GM23338 (cell line): ENCODE measurements at regions not wholly inside any gene's neighbourhood (a gene's known extent, or its start where the extent isn't known, plus 50 kb on each side); places are given as distances from the start of the nearest gene placed in this dataset.

ENCODE experiments used
- ATAC-seq: fragments of 200-7000 bp; cut with Tn5 transposase; 3 replicates; pipeline ENCODE4 v1.9.1; 2020
- DNase-seq: peaks from one replicate; pipeline ENCODE4 v3.0.0-alpha.2; 2015; ENCODE audit warnings: low spot score
- H2AFZ ChIP-seq: fragments of 200-600 bp; sonication (generic); 2 replicates; pipeline ENCODE4 v1.8.0; 2016; ENCODE audit warnings: antibody characterized with exemption, mild to moderate bottlenecking, moderate library complexity
- H3F3A ChIP-seq: fragments of 200-600 bp; sonication (generic); replicated peaks from 2 replicates; pipeline ENCODE4 v1.8.0; 2017; ENCODE audit warnings: antibody characterized with exemption, mixed run types, low read depth
- H3K27ac ChIP-seq: fragments of 200-600 bp; sonication (generic); 2 replicates; pipeline ENCODE4 v1.6.1; 2016; ENCODE audit warnings: low read depth
- H3K27me3 ChIP-seq: fragments of 200-600 bp; sonication (generic); 2 replicates; pipeline ENCODE4 v1.8.0; 2016; ENCODE audit warnings: mild to moderate bottlenecking, mixed run types, moderate library complexity; ENCODE audit not compliant: insufficient read depth
- H3K36me3 ChIP-seq: fragments of 200-600 bp; sonication (generic); 2 replicates; pipeline ENCODE4 v1.8.0; 2016; ENCODE audit warnings: mild to moderate bottlenecking; ENCODE audit not compliant: insufficient read depth
- H3K4me1 ChIP-seq: fragments of 200-600 bp; sonication (generic); 2 replicates; pipeline ENCODE4 v1.8.0; 2016; ENCODE audit warnings: mild to moderate bottlenecking, moderate library complexity; ENCODE audit not compliant: insufficient read depth
- H3K4me2 ChIP-seq: fragments of 200-600 bp; sonication (generic); 2 replicates; pipeline ENCODE4 v1.7.1; 2017; ENCODE audit warnings: mixed run types
- H3K4me3 ChIP-seq: fragments of 200-600 bp; sonication (generic); 2 replicates; pipeline ENCODE4 v1.6.1; 2016; ENCODE audit warnings: mixed run types
- H3K79me2 ChIP-seq: fragments of 200-600 bp; sonication (generic); replicated peaks from 2 replicates; pipeline ENCODE4 v1.8.0; 2017; ENCODE audit warnings: mild to moderate bottlenecking; ENCODE audit not compliant: insufficient read depth
- H3K9me2 ChIP-seq: fragments of 200-600 bp; sonication (generic); 2 replicates; pipeline ENCODE4 v1.8.0; 2017; ENCODE audit not compliant: insufficient read depth
- H4K20me1 ChIP-seq: fragments of 200-600 bp; sonication (generic); replicated peaks from 2 replicates; pipeline ENCODE4 v1.8.0; 2017; ENCODE audit warnings: mild to moderate bottlenecking; ENCODE audit not compliant: insufficient read depth
- H3K27ac Mint-ChIP-seq: 2 replicates; pipeline ENCODE4 v1.8.0; 2020; ENCODE audit warnings: inconsistent platforms, mild to moderate bottlenecking, moderate library complexity, mixed read lengths
- H3K27me3 Mint-ChIP-seq: 3 replicates; pipeline ENCODE4 v1.8.0; 2022; ENCODE audit warnings: low read depth, mild to moderate bottlenecking, moderate library complexity, mixed read lengths, inconsistent platforms; ENCODE audit not compliant: insufficient read depth, poor library complexity
- H3K36me3 Mint-ChIP-seq: 3 replicates; pipeline ENCODE4 v1.8.0; 2021; ENCODE audit warnings: low read depth, mild to moderate bottlenecking, inconsistent platforms, moderate library complexity, mixed read lengths
- H3K4me1 Mint-ChIP-seq: 3 replicates; pipeline ENCODE4 v1.8.0; 2020; ENCODE audit warnings: mild to moderate bottlenecking, inconsistent platforms, mixed read lengths
- H3K4me3 Mint-ChIP-seq: 3 replicates; pipeline ENCODE4 v1.8.0; 2021; ENCODE audit warnings: moderate library complexity, mild to moderate bottlenecking, inconsistent platforms, mixed read lengths
- H3K9me3 Mint-ChIP-seq: 3 replicates; pipeline ENCODE4 v1.8.0; 2020; ENCODE audit warnings: moderate library complexity, mild to moderate bottlenecking, inconsistent platforms, mixed read lengths
- CREB1 ChIP-seq: fragments of 250-450 bp; sonication (Bioruptor Pico); IDR thresholded peaks from 2 replicates; pipeline ENCODE4 v1.5.0; 2020; ENCODE audit warnings: low read depth, mild to moderate bottlenecking, moderate library complexity
- CTCF ChIP-seq, 2 experiments: fragments of 200-600 bp in 1 of 2; sonication (generic) in 1 of 2; conservative IDR thresholded peaks; 2 replicates each; pipeline versions ENCODE4 v1.5.1 to v1.6.1; 2016 to 2017; ENCODE audit warnings: antibody characterized with exemption in 2 of 2, low read depth in 2 of 2, mild to moderate bottlenecking in 2 of 2, moderate library complexity in 1 of 2
- ETS1 ChIP-seq: IDR thresholded peaks from 2 replicates; pipeline ENCODE4 v1.6.1; 2016; ENCODE audit warnings: antibody characterized with exemption
- EZH2 ChIP-seq: fragments of 200-600 bp; sonication (generic); IDR thresholded peaks from one replicate; pipeline ENCODE4 v1.8.0; 2017; ENCODE audit warnings: antibody characterized with exemption, mild to moderate bottlenecking, low read depth; ENCODE audit not compliant: unreplicated experiment
- EZH2phosphoT487 ChIP-seq: fragments of 200-600 bp; sonication (generic); IDR thresholded peaks from one replicate; pipeline ENCODE4 v1.8.1; 2018; ENCODE audit warnings: antibody characterized with exemption; ENCODE audit not compliant: unreplicated experiment
- JUNB ChIP-seq: IDR thresholded peaks from one replicate; pipeline ENCODE4 v1.6.1; 2016; ENCODE audit warnings: antibody characterized with exemption; ENCODE audit not compliant: unreplicated experiment
- NANOG ChIP-seq: IDR thresholded peaks from 2 replicates; pipeline ENCODE4 v1.6.1; 2016; ENCODE audit warnings: antibody characterized with exemption, borderline replicate concordance
- POLR2AphosphoS5 ChIP-seq: IDR thresholded peaks from 2 replicates; pipeline ENCODE4 v1.6.1; 2016; ENCODE audit warnings: antibody characterized with exemption, low read depth
- REST ChIP-seq: IDR thresholded peaks from one replicate; pipeline ENCODE4 v1.6.1; 2018; ENCODE audit warnings: antibody characterized with exemption; ENCODE audit not compliant: unreplicated experiment
- STAT1 ChIP-seq: IDR thresholded peaks from one replicate; pipeline ENCODE4 v1.6.1; 2016; ENCODE audit warnings: antibody characterized with exemption; ENCODE audit not compliant: unreplicated experiment
- ZNF114 ChIP-seq: fragments of 250-450 bp; sonication (Bioruptor Pico); IDR thresholded peaks from 2 replicates; pipeline ENCODE4 v1.5.0; 2020; ENCODE audit warnings: mild to moderate bottlenecking, moderate library complexity
- ZNF331 ChIP-seq: fragments of 250-450 bp; sonication (Bioruptor Pico); IDR thresholded peaks from 2 replicates; pipeline ENCODE4 v1.5.0; 2020; ENCODE audit warnings: low read depth, mild to moderate bottlenecking, moderate library complexity
- ZNF462 ChIP-seq: fragments of 250-450 bp; sonication (Bioruptor Pico); IDR thresholded peaks from 2 replicates; pipeline ENCODE4 v1.5.0; 2020; ENCODE audit warnings: mild to moderate bottlenecking, moderate library complexity

- TF ChIP-seq ETS1 (no peak), CREB1 (CRISPR knock-in tag) (no peak), ZNF462 (CRISPR knock-in tag) (no peak), CTCF (conservative IDR thresholded peaks at IDR 0.05; ENCODE audit: low read depth in 2 of 2) (no peak), STAT1 (no peak), JUNB (no peak), POLR2AphosphoS5 (no peak), NANOG (no peak), ZNF331 (CRISPR knock-in tag) (no peak), ZNF114 (CRISPR knock-in tag) (no peak), REST (no peak), EZH2phosphoT487 (no peak), EZH2 (no peak)
- Mint-ChIP-seq H3K4me3 (no peak overlapping the region), H3K9me3 (peaks cover 12% of the 10 kb centered on the region), H3K4me1 (no peaks in the 10 kb centered on the region), H3K36me3 (peaks cover 6% of the 10 kb centered on the region; the same call in 2 of the 3 replicates), H3K27me3 (peaks cover 16% of the 10 kb centered on the region), H3K27ac (no peak overlapping the region)
- no peaks in the 10 kb centered on the region for H3F3A ChIP-seq
- no peaks in the 10 kb centered on the region for H4K20me1 ChIP-seq
- H3K4me3 ChIP-seq: no peak overlapping the region
- no peaks in the 10 kb centered on the region for H3K27me3 ChIP-seq
- no peak overlapping the region for H2AFZ ChIP-seq
- H3K4me1 ChIP-seq: no peaks in the 10 kb centered on the region
- no peaks in the 10 kb centered on the region for H3K36me3 ChIP-seq
- H3K9me2 ChIP-seq: no peaks in the 10 kb centered on the region
- DNase-seq (no peak), ATAC-seq (no peak)
- no peaks in the 10 kb centered on the region for H3K79me2 ChIP-seq
- H3K27ac ChIP-seq: no peak overlapping the region
- H3K4me2 ChIP-seq: no peak overlapping the region
These were observed 184.7 kb downstream of the C16orf95 start for GRCh38 chr16:87132361-87133014.
